Activated CD8-positive, alpha-beta memory T cell treated with anti-CD3 and anti-CD28 coated beads, Interleukin-2, amount 10 ng/mL, durations not matched to agents 7 days and 5 days (primary cell): ENCODE measurements at regions not wholly inside any gene's neighbourhood (a gene's known extent, or its start where the extent isn't known, plus 50 kb on each side); places are given as distances from the start of the nearest gene placed in this dataset.

ENCODE experiments used
- ATAC-seq: fragments of 150-1000 bp; cut with Tn5 transposase; one replicate; pipeline ENCODE4 v1.10.0; 2021; ENCODE audit warnings: moderate library complexity
- CTCF ChIA-PET: fragments of 350-600 bp; sonication (Branson Sonifier 250); formaldehyde crosslinking; loops from one replicate; lab custom pipeline; 2021; ENCODE audit warnings: antibody characterized with exemption; lab: Charles Lee
- DNase-seq: peaks from one replicate; pipeline ENCODE4 v3.0.0-alpha.2; 2020
- H3K27ac Mint-ChIP-seq: one replicate; pipeline ENCODE4 v1.8.0; 2021; ENCODE audit warnings: mild to moderate bottlenecking, mixed read lengths
- H3K27me3 Mint-ChIP-seq: one replicate; pipeline ENCODE4 v1.8.0; 2021; ENCODE audit warnings: mixed read lengths
- H3K36me3 Mint-ChIP-seq: one replicate; pipeline ENCODE4 v1.8.0; 2021; ENCODE audit warnings: mild to moderate bottlenecking, mixed read lengths
- H3K4me1 Mint-ChIP-seq: one replicate; pipeline ENCODE4 v1.8.0; 2021; ENCODE audit warnings: mixed read lengths
- H3K4me3 Mint-ChIP-seq: one replicate; pipeline ENCODE4 v1.8.0; 2021; ENCODE audit warnings: mild to moderate bottlenecking, moderate library complexity, mixed read lengths
- H3K9me3 Mint-ChIP-seq: one replicate; pipeline ENCODE4 v1.8.0; 2022; ENCODE audit warnings: low read depth, mixed read lengths

GRCh38 chr15:89406218-89406939 is 71.8 kb upstream of the POLG start:
- no peak for ATAC-seq
- peaks cover 96% of the 10 kb centered on the region for H3K27me3 Mint-ChIP-seq
- no peak overlapping the region for H3K4me3 Mint-ChIP-seq
- DNase-seq = no peak
- peaks cover 43% of the 10 kb centered on the region for H3K4me1 Mint-ChIP-seq
- no peaks in the 10 kb centered on the region for H3K9me3 Mint-ChIP-seq
- CTCF ChIA-PET = interaction anchor here (0.6 to 1.9 kb wide), 3 partner anchors 24 to 690 kb away, joined by 3 to 8 read pairs (median 3); no protein-coding TSS in a partner anchor
- H3K27ac Mint-ChIP-seq = no peak overlapping the region
- no peaks in the 10 kb centered on the region for H3K36me3 Mint-ChIP-seq

DNA sequence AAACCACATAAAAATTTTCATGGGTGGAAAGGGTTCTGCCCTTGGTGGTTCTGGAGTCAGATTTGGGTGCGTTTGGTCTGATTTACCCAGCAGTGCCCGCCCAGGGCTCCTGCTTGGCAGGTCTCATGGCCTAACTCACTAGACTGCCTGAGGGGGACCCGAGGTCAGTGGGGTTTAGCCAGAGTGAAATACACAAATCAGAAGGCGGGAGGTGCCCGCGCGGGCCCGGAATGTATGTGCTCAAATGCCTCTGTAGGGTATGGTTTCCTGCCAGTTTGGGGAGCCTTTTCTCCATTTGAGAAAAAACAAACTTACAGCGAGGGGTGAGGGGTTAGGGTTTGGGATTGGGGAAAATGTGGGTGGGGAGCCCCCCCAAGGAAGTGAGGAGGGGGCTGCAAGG is 70.9 kb upstream of the POLG start:
- Mint-ChIP-seq H3K27me3 (peaks cover 96% of the 10 kb centered on the region), H3K4me3 (no peak overlapping the region), H3K9me3 (no peaks in the 10 kb centered on the region), H3K36me3 (no peaks in the 10 kb centered on the region), H3K4me1 (peaks cover 43% of the 10 kb centered on the region), H3K27ac (no peak overlapping the region)
- CTCF ChIA-PET = interaction anchor here (0.9 to 8.6 kb wide), 2 partner anchors 25 to 47 kb away, joined by 3 to 138 read pairs; no protein-coding TSS in a partner anchor
- DNase-seq (no peak), ATAC-seq (no peak)

DNA sequence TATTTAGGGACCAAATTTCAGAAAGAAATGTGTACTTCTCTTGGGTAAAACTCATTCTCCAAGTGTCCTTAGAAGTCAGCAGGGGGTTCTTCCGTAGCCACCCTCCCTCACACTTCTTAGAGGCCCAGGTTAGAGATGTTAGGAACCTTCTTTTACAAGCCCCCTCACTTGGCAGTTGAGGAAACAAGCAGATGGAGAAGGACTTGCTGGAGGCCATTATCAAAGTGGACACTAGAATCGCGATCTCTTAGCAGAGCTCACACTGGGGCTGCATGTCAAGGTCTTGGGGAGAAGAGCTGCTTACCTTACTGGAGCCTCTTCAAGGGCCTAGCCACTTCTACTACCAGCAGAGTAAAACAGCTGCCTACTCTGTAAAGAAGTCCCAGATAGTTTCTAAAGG is 69.4 kb upstream of the POLG start:
- peaks cover 87% of the 10 kb centered on the region for H3K27me3 Mint-ChIP-seq
- H3K9me3 Mint-ChIP-seq = no peaks in the 10 kb centered on the region
- peaks cover 38% of the 10 kb centered on the region for H3K4me1 Mint-ChIP-seq
- H3K4me3 Mint-ChIP-seq = no peak overlapping the region
- CTCF ChIA-PET = interaction anchor here (1.6 to 8.6 kb wide), 3 partner anchors 12 to 46 kb away, joined by 5 to 138 read pairs (median 6); no protein-coding TSS in a partner anchor
- H3K36me3 Mint-ChIP-seq = no peaks in the 10 kb centered on the region
- ATAC-seq = no peak
- DNase-seq = no peak
- H3K27ac Mint-ChIP-seq = no peak overlapping the region

GRCh38 chr15:89402518-89402805 is 67.8 kb upstream of the POLG start:
- Mint-ChIP-seq H3K4me3 (no peak overlapping the region), H3K27me3 (peaks cover 85% of the 10 kb centered on the region), H3K27ac (no peak overlapping the region), H3K36me3 (no peaks in the 10 kb centered on the region), H3K4me1 (peaks cover 28% of the 10 kb centered on the region), H3K9me3 (no peaks in the 10 kb centered on the region)
- DNase-seq = no peak
- CTCF ChIA-PET = interaction anchor here (0.8 to 8.6 kb wide), 3 partner anchors 15 to 71 kb away, joined by 4 to 138 read pairs (median 9); no protein-coding TSS in a partner anchor
- no peak for ATAC-seq

GRCh38 chr15:89401631-89402517 is 67.2 kb upstream of the POLG start:
- Mint-ChIP-seq H3K9me3 (no peaks in the 10 kb centered on the region), H3K36me3 (no peaks in the 10 kb centered on the region), H3K27ac (no peak overlapping the region), H3K4me1 (peaks cover 26% of the 10 kb centered on the region), H3K27me3 (peaks cover 79% of the 10 kb centered on the region), H3K4me3 (no peak overlapping the region)
- CTCF ChIA-PET = interaction anchor here (0.8 to 8.6 kb wide), 9 partner anchors 9 to 196 kb away, joined by 3 to 138 read pairs (median 4); no protein-coding TSS in a partner anchor
- DNase-seq (no peak), ATAC-seq (no peak)

- Mint-ChIP-seq H3K9me3 (no peaks in the 10 kb centered on the region), H3K36me3 (no peaks in the 10 kb centered on the region), H3K4me1 (peaks cover 19% of the 10 kb centered on the region), H3K4me3 (no peak overlapping the region), H3K27me3 (peaks cover 78% of the 10 kb centered on the region), H3K27ac (no peak overlapping the region)
- ATAC-seq = no peak
- CTCF ChIA-PET = interaction anchor here (0.6 to 8.6 kb wide), 9 partner anchors 8 to 196 kb away, joined by 3 to 138 read pairs (median 3); no protein-coding TSS in a partner anchor
- no peak for DNase-seq
Measured at GRCh38 chr15:89400782-89401545, 66.3 kb upstream of the POLG start.

GRCh38 chr15:89400116-89400781 is 65.6 kb upstream of the POLG start:
- peak; percentile 16 for ATAC-seq
- H3K36me3 Mint-ChIP-seq = no peaks in the 10 kb centered on the region
- DNase-seq = no peak
- peaks cover 17% of the 10 kb centered on the region for H3K4me1 Mint-ChIP-seq
- no peak overlapping the region for H3K27ac Mint-ChIP-seq
- CTCF ChIA-PET = interaction anchor here (0.6 to 8.6 kb wide), 15 partner anchors 9 to 193 kb away, joined by 3 to 138 read pairs (median 5); no protein-coding TSS in a partner anchor
- peaks cover 75% of the 10 kb centered on the region for H3K27me3 Mint-ChIP-seq
- H3K4me3 Mint-ChIP-seq = no peak overlapping the region
- H3K9me3 Mint-ChIP-seq = no peaks in the 10 kb centered on the region

DNA sequence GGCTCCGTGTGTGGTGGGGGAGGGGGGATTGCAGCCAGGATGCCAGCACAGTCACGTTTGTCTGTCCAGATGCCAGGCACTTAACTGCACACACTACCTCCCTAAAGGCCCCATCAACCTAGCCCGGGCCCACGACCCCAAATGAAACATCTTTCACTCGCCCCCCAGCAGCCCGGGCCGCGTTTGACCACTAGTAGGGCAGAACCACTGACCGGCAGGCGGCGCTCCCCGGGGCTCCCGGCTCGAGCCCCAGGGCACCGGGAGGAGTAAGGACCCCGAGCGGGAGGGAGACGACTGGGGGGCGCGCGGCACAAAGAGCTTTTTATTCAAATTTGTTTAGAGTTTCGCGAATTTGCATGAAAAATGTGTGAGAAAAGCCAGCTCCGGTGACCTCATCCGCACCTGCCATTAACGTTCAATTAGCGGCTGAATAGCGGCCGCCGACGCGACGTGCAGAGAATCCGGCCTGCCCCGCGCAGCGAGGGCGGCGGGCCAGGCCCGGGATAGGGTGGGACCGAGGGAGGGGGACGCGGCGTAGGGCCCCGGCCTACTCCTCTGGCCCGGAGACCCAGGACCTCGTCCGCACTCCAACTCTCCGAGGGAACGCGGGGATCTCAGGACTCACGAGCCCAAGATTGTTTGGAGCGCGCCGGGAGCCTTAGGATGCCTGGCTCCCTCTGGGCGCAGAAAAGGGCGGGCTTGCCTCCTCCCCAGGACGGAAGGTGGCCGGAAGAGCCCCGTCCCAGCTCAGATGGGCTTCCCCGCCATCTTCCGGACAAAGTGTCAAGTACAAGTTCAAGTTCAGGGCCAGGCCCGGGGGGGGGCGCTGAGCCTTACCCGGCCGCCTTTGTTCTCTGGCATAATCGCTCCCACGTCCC is 64.9 kb upstream of the POLG start:
- Mint-ChIP-seq H3K4me1 (peaks cover 17% of the 10 kb centered on the region), H3K4me3 (peak overlapping the region; percentile 75), H3K27me3 (peaks cover 72% of the 10 kb centered on the region), H3K36me3 (no peaks in the 10 kb centered on the region), H3K27ac (peak overlapping the region; percentile 56), H3K9me3 (no peaks in the 10 kb centered on the region)
- DNase-seq = peak; percentile 71
- CTCF ChIA-PET = interaction anchor here (0.6 to 8.6 kb wide), 17 partner anchors 9 to 70 kb away, joined by 3 to 138 read pairs (median 4); no protein-coding TSS in a partner anchor
- ATAC-seq = peak; percentile 86

DNA sequence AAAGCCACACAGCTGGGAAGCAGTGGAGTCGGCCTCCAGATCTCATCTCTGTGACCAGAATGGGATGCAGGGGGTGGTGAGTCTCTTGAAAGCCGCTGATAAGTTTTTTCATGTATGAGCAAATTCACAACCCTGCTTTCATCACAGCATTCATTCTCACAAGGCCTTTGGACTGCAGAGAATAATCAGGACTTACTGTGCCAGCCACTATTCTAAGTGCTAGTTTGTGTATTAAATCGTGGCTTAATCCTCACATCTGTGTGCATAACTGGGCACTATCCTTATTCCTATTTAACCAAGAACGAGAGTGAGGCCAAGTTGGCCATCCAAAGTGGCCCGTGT is 64.2 kb upstream of the POLG start:
- peaks cover 17% of the 10 kb centered on the region for H3K4me1 Mint-ChIP-seq
- peak overlapping the region; percentile 75 for H3K4me3 Mint-ChIP-seq
- DNase-seq (no peak), ATAC-seq (no peak)
- peaks cover 69% of the 10 kb centered on the region for H3K27me3 Mint-ChIP-seq
- CTCF ChIA-PET = interaction anchor here (1.0 to 8.6 kb wide), 13 partner anchors 9 to 70 kb away, joined by 3 to 138 read pairs (median 6); no protein-coding TSS in a partner anchor
- H3K36me3 Mint-ChIP-seq = no peaks in the 10 kb centered on the region
- H3K27ac Mint-ChIP-seq = no peak overlapping the region
- no peaks in the 10 kb centered on the region for H3K9me3 Mint-ChIP-seq

- Mint-ChIP-seq H3K4me1 (peaks cover 15% of the 10 kb centered on the region), H3K27ac (no peak overlapping the region), H3K9me3 (no peaks in the 10 kb centered on the region), H3K4me3 (no peak overlapping the region), H3K36me3 (no peaks in the 10 kb centered on the region), H3K27me3 (peaks cover 69% of the 10 kb centered on the region)
- DNase-seq (no peak), ATAC-seq (no peak)
- CTCF ChIA-PET = interaction anchor here (3.0 to 8.6 kb wide), 2 partner anchors 12 to 39 kb away, joined by 16 to 138 read pairs; no protein-coding TSS in a partner anchor
Measured at GRCh38 chr15:89397653-89398023, 63.0 kb upstream of the POLG start.

DNA sequence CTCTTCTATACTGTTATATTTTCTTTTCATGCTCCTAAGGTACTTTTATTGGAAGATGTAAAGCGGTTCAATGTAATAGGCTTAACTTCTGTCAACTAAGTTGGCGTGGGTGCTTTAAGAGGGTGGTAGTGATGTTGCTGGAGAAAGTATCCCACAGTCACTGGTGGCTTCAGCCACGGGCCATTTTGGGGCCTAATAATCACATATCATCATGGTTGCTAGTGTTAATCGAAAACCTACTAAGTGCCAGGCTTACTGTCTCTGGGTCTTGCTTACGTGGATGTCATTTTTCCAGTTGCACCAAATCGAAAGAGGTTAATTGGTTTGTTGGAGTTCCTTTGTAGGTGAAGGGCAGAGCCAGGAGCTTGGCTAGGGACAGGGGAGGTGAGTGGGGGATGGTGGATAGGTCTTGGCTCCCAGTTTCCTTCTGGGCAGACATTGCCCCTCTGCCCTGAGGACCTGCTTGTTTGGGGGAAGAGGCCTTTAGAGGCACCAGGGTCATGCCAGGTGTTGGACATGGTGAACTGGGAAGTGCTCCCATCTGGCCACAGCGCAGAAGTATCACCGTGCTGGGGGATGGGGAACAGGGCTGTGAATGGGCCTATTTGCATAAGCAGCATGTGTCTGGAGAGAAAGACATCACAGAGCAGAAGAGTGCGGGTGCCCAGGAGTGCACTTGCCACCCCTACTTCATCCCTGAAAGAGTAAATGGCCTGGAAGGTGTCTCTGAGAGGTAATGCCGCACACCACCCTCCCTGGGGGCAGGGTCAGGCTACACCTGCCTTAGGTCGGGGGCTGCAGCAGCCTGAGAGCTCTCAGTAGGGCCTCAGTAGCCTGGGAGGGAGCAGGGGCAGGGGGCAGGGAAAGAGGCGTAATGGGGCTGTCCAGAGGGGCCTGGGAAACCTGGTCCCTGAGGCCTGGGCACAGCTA is 62.4 kb upstream of the POLG start:
- H3K9me3 Mint-ChIP-seq = no peaks in the 10 kb centered on the region
- DNase-seq (no peak), ATAC-seq (no peak)
- no peak overlapping the region for H3K27ac Mint-ChIP-seq
- CTCF ChIA-PET = interaction anchor here (3.0 to 8.6 kb wide), 2 partner anchors 12 to 39 kb away, joined by 16 to 138 read pairs; no protein-coding TSS in a partner anchor
- peaks cover 11% of the 10 kb centered on the region for H3K4me1 Mint-ChIP-seq
- peaks cover 68% of the 10 kb centered on the region for H3K27me3 Mint-ChIP-seq
- H3K4me3 Mint-ChIP-seq = no peak overlapping the region
- no peaks in the 10 kb centered on the region for H3K36me3 Mint-ChIP-seq
